Astrocyte (in vitro differentiated cells and primary cell): ENCODE measurements at regions not wholly inside any gene's neighbourhood (a gene's known extent, or its start where the extent isn't known, plus 50 kb on each side); places are given as distances from the start of the nearest gene placed in this dataset.

Source experiments
- CTCF ChIP-seq: IDR thresholded peaks from 2 replicates; pipeline ENCODE4 v1.5.1; 2011; ENCODE audit warnings: low read depth, mild to moderate bottlenecking, inconsistent platforms, low read length, moderate library complexity; ENCODE audit not compliant: insufficient read depth
- EZH2 ChIP-seq: IDR thresholded peaks from 2 replicates; pipeline ENCODE4 v1.6.1; 2012; ENCODE audit warnings: mild to moderate bottlenecking, low read length, inconsistent platforms; ENCODE audit not compliant: insufficient read depth

- no peak for TF ChIP-seq CTCF
- no peak for TF ChIP-seq EZH2
These were observed 184.7 kb downstream of the GJA1 start for GRCh38 chr6:121619987-121620740.
